ENCODE measurements at regions not wholly inside any gene's neighbourhood (a gene's known extent, or its start where the extent isn't known, plus 50 kb on each side); places are given as distances from the start of the nearest gene placed in this dataset.
A peak's percentile ranks its signal among the peaks of the same experiment; 100 is the strongest.

DNA sequence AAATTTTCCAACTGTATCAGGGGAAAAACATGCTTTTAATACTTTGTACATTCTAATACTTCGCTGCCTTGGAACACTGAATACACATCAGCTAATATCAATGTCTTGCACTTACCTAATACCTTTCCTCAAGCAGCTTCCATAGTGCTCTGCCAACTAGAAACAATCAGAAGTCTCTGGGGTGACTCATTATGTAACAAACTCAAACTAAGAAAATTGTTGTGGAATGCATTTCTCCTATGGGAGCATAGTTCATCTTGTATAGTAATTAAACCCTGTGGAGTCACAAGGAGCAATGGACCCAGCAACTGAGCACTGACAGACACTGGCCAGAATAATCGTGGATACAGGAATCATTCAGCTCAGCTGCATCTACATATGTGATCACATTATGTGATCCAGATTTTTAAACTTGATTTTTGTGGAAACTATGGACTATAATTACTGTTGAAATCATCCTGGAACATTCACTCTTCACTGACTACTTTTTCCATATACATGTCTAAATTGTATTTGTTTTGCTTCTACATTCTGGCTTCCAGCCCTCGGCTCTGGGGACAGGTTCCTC, 496.9 kb downstream of the TMA16 start:
- DNase-seq (ENCODE audit: extremely low spot score), result no peak
- ChIA-PET CTCF (interaction anchor here (0.9 to 1.3 kb wide), 2 partner anchors 9 to 10 kb away, joined by 4 to 5 read pairs; no protein-coding TSS in a partner anchor), POLR2A (no interaction called here)
- TF ChIP-seq, protein P1, sequence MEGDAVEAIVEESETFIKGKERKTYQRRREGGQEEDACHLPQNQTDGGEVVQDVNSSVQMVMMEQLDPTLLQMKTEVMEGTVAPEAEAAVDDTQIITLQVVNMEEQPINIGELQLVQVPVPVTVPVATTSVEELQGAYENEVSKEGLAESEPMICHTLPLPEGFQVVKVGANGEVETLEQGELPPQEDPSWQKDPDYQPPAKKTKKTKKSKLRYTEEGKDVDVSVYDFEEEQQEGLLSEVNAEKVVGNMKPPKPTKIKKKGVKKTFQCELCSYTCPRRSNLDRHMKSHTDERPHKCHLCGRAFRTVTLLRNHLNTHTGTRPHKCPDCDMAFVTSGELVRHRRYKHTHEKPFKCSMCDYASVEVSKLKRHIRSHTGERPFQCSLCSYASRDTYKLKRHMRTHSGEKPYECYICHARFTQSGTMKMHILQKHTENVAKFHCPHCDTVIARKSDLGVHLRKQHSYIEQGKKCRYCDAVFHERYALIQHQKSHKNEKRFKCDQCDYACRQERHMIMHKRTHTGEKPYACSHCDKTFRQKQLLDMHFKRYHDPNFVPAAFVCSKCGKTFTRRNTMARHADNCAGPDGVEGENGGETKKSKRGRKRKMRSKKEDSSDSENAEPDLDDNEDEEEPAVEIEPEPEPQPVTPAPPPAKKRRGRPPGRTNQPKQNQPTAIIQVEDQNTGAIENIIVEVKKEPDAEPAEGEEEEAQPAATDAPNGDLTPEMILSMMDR (IDR thresholded peaks at IDR 0.05; ENCODE audit: control extremely low read depth, extremely low read depth, low read depth, missing control alignments), result no peak

DNA sequence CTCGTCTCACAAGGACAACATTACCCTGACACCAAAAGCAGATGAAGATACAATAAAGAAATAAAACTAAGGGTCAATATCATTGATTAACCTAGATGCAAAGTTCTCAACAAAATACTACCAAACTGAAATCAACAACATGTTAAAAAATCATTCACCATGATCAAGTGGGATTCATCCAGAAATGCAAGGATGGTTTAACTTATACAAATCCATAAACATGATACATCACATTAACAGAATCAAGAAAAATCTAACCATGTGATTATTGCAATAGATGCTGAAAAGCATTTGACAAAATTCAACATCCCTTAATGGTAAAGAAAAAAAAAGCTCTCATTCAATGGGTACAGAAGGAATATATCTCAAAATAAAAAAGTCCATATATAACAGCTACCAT, 514.9 kb downstream of the TMA16 start:
- ChIA-PET POLR2A (no interaction called here), CTCF (no interaction called here)
- TF ChIP-seq, protein P1 (IDR thresholded peaks at IDR 0.05; ENCODE audit: control extremely low read depth, extremely low read depth, low read depth, missing control alignments), result no peak
- DNase-seq (ENCODE audit: extremely low spot score), result no peak

DNA sequence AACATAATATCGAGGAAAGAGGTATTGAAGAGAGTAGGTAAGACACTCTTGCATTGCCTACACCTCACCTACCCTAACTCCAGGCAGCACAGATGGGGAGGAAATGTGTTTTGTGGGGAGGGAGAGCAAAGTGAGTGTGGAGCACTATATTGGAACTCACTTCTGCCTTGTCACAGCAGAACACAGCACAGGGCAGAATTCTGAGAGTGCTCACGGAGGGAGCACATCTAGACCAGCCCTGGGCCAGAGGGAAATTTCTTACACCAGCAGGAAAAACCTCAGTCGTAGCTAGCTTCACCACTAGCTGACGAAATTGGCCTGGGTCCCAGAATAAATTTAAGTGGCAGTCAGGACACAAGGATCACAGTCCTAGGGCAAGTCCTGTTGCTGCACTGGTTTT, 517.3 kb downstream of the TMA16 start:
- ChIA-PET POLR2A (no interaction called here), CTCF (interaction anchor here (0.7 to 2.9 kb wide), 7 partner anchors 10 to 461 kb away, joined by 3 to 18 read pairs (median 3); no protein-coding TSS in a partner anchor)
- TF ChIP-seq, protein P1 (IDR thresholded peaks at IDR 0.05; ENCODE audit: control extremely low read depth, extremely low read depth, low read depth, missing control alignments), result no peak
- no peak for DNase-seq (ENCODE audit: extremely low spot score)

DNA sequence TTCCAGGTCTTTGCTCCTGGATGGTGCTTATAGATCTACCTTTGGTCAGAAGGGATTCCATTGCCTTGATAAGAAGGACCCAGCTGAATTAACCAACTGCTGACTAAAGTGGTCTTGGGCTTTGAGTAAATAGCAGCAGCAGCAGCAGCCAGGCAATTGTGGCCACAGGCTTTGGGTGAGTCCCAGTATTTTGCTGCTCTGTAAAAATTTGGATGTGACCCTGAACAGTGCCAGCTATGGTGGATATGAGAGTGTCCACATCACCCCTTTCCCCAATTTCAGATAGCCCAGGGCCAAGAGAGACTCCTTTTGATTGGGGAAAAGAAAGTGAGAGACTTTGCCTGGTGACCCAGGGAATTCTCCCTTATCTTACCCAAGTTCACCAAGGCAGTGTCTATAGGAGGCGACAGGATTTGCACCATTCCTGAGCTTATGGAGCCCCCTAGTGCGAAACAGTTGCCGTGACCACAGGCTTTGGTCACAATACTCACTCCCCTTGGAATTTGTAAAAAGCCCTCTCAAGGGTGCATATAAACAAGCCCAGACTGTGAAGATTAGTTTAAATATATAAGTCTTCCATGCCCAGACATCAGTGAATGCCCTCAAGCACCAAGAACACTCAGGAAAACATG, 518.0 kb downstream of the TMA16 start:
- peak; percentile 6 for DNase-seq (ENCODE audit: extremely low spot score)

DNA sequence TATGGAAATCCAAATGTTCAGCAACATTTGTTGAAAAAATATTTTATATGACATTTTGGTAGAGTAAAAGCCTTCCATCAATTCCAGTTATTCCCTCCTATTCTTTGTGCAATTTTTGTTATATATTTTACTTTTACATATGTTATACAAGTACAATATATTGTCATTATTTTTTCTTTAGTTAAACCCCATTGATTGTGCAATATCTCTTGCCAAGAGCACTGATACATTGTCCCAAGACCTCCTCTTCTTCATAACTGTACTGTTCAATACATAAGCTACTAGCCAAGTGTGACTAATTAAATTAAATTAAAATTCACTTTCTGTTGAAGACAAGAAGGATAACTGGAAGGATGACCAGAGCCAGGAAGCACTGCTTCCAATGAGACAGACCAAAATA, 527.5 kb downstream of the TMA16 start:
- DNase-seq (ENCODE audit: extremely low spot score), result no peak
- TF ChIP-seq, protein P1 (IDR thresholded peaks at IDR 0.05; ENCODE audit: control extremely low read depth, extremely low read depth, low read depth, missing control alignments), result no peak
- ChIA-PET POLR2A (no interaction called here), CTCF (interaction anchor here (0.7 to 2.1 kb wide), 2 partner anchors 10 to 466 kb away, joined by 3 to 4 read pairs; no protein-coding TSS in a partner anchor)

More for the DNA sequence above, 518.0 kb downstream of the TMA16 start:
- ChIA-PET POLR2A (no interaction called here), CTCF (interaction anchor here (0.7 to 2.9 kb wide), 6 partner anchors 11 to 462 kb away, joined by 3 to 18 read pairs (median 3); no protein-coding TSS in a partner anchor)
- TF ChIP-seq, protein P1 (IDR thresholded peaks at IDR 0.05; ENCODE audit: control extremely low read depth, extremely low read depth, low read depth, missing control alignments), result peak; percentile 39

DNA sequence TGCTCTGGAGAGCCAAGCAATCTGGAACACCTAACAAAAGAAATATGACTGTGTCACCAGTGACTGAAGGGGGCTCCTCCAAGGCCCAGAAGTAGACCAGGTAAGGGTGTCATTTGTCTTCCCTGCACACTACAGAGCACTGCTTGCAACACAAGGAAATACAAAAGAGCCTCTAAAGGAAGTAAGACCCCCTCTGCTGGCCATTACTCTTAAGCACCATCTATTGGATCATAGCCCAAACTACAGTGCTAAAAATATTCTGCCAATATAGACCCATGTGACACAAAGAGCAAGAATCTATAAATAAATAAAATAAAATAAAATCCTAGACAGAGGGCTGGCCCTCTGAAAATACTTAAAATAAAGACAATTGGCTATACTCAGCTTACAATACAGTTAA, 528.7 kb downstream of the TMA16 start:
- DNase-seq (ENCODE audit: extremely low spot score), result no peak
- POLR2A ChIA-PET, result no interaction called here
- CTCF ChIA-PET, result interaction anchor here (1.2 kb wide), 1 partner anchor 9 kb away, joined by 3 read pairs; no protein-coding TSS in a partner anchor
- TF ChIP-seq, protein P1 (IDR thresholded peaks at IDR 0.05; ENCODE audit: control extremely low read depth, extremely low read depth, low read depth, missing control alignments), result no peak

Measured in GM10248 (cell line).